ENCODE measurements at regions not wholly inside any gene's neighbourhood (a gene's known extent, or its start where the extent isn't known, plus 50 kb on each side); places are given as distances from the start of the nearest gene placed in this dataset.

- FAIRE-seq (no peak), DNase-seq (ENCODE audit: insufficient read length, low spot score) (no peak)
- TF ChIP-seq PAX5 (IDR thresholded peaks at IDR 0.05; ENCODE audit: insufficient read depth, low read length, severe bottlenecking) (no peak), POLR2AphosphoS5 (IDR thresholded peaks at IDR 0.05; ENCODE audit: low read depth, low read length) (no peak), POLR2A (IDR thresholded peaks at IDR 0.05; ENCODE audit: low read depth, low read length) (no peak), TAF1 (IDR thresholded peaks at IDR 0.05; ENCODE audit: low read depth, low read length) (no peak), POU2F2 (IDR thresholded peaks at IDR 0.05; ENCODE audit: low read depth, low read length) (no peak), SPI1 (IDR thresholded peaks at IDR 0.05; ENCODE audit: low read depth, low read length) (no peak)
Observed at GRCh38 chr19:27705896-27706295, 1507.1 kb downstream of the UQCRFS1 start.

DNA sequence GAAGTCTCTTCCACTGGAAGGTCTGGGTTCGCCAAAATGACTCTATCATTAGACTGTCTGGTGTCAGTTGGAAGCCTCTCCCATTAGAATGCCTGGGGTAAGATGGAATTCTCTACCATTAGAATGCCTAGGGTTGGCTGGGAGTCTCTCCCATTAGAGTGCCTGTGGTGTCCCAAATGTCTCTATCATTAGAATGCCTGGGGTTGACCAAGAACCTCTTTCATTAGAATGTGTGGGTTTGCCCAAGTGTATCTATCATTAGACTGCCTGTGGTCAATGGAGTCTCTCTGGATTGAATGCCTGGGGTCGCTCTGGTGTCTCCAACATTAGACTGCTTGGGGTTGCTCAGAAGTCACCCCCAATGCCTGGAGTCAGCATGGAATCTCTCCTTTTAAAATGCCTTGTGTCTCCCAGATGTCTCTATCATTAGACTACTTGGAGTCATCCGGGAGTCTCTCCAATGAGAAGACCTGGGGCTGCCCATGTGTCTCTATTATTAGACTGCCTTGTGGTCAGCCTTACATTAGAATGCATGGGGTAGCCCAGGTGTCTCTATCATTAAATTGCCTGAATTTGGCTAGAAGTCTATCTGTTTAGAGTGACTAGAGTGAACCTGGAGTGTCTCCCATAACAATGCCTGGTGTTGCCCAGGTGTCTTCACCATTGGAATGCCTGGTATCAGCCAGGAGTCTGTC is 1518.4 kb downstream of the UQCRFS1 start:
- TF ChIP-seq POLR2A (IDR thresholded peaks at IDR 0.05; ENCODE audit: low read depth, low read length) = no peak
- TF ChIP-seq POLR2AphosphoS5 (IDR thresholded peaks at IDR 0.05; ENCODE audit: low read depth, low read length) = no peak
- no peak for TF ChIP-seq POU2F2 (IDR thresholded peaks at IDR 0.05; ENCODE audit: low read depth, low read length)
- no peak for TF ChIP-seq TAF1 (IDR thresholded peaks at IDR 0.05; ENCODE audit: low read depth, low read length)
- no peak for DNase-seq (ENCODE audit: insufficient read length, low spot score)
- no peak for FAIRE-seq

- DNase-seq (ENCODE audit: insufficient read length, low spot score) = no peak
- no peak for FAIRE-seq
- TF ChIP-seq SPI1 (IDR thresholded peaks at IDR 0.05; ENCODE audit: low read depth, low read length) = no peak
- TF ChIP-seq POLR2AphosphoS5 (IDR thresholded peaks at IDR 0.05; ENCODE audit: low read depth, low read length) = no peak
- no peak for TF ChIP-seq PAX5 (IDR thresholded peaks at IDR 0.05; ENCODE audit: insufficient read depth, low read length, severe bottlenecking)
- TF ChIP-seq POLR2A (IDR thresholded peaks at IDR 0.05; ENCODE audit: low read depth, low read length) = no peak
Observed at GRCh38 chr19:27691991-27692390, 1521.0 kb downstream of the UQCRFS1 start.

DNA sequence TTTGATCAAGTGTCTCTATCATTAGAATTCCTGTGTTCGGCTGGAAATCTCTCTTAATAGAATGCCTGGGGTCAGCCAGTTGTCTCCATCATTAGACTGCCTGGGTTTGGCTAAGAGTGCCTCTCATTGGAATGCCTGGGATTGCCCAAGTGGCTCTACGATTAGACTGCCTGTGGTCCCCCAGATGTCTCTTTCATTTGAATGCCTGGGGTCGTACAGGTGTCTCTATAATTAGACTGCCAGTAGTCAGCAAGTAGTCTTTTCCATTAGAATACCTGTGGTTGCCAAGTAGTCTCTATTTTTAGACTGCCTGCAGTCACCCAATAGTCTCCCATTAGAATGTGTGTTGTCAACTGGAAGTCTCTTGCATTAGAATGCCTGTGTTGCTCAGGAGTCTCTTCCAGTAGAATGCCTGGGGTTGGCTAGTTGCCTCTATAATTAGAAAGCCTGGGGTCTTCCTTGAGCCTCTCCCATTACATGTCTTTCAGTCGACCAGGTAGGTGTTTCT is 1523.2 kb downstream of the UQCRFS1 start:
- no peak for DNase-seq (ENCODE audit: insufficient read length, low spot score)
- FAIRE-seq = no peak
- TF ChIP-seq PAX5 (IDR thresholded peaks at IDR 0.05; ENCODE audit: insufficient read depth, low read length, severe bottlenecking) (no peak), POU2F2 (IDR thresholded peaks at IDR 0.05; ENCODE audit: low read depth, low read length) (no peak), TAF1 (IDR thresholded peaks at IDR 0.05; ENCODE audit: low read depth, low read length) (no peak), POLR2AphosphoS5 (IDR thresholded peaks at IDR 0.05; ENCODE audit: low read depth, low read length) (no peak), SPI1 (IDR thresholded peaks at IDR 0.05; ENCODE audit: low read depth, low read length) (no peak), POLR2A (IDR thresholded peaks at IDR 0.05; ENCODE audit: low read depth, low read length) (no peak)

DNA sequence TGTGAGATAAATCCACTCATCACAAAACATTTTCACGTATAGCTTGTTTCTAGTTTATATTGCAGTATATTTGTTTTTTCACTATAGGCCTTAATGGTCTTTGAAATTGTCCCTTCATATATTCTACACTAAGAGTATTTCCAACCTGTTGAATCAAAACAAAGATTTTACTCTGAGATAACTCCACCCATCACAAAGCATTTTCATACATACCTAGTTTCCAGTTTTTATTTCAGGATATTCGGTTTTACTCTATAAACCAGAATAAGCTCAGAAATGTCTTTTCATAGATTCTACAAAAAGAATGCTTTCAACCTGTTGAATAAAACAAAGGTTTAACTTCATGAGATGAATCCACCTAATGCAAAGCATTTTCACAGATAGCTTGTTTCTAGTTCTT is 1528.7 kb downstream of the UQCRFS1 start:
- no peak for DNase-seq (ENCODE audit: insufficient read length, low spot score)
- TF ChIP-seq POLR2AphosphoS5 (IDR thresholded peaks at IDR 0.05; ENCODE audit: low read depth, low read length) (no peak), POLR2A (IDR thresholded peaks at IDR 0.05; ENCODE audit: low read depth, low read length) (no peak), TAF1 (IDR thresholded peaks at IDR 0.05; ENCODE audit: low read depth, low read length) (no peak), POU2F2 (IDR thresholded peaks at IDR 0.05; ENCODE audit: low read depth, low read length) (no peak), SPI1 (IDR thresholded peaks at IDR 0.05; ENCODE audit: low read depth, low read length) (no peak)
- no peak for FAIRE-seq

GRCh38 chr19:27681972-27682371 is 1531.0 kb downstream of the UQCRFS1 start:
- TF ChIP-seq POLR2A (IDR thresholded peaks at IDR 0.05; ENCODE audit: low read depth, low read length) = no peak
- TF ChIP-seq POLR2AphosphoS5 (IDR thresholded peaks at IDR 0.05; ENCODE audit: low read depth, low read length) = no peak
- TF ChIP-seq SPI1 (IDR thresholded peaks at IDR 0.05; ENCODE audit: low read depth, low read length) = no peak
- no peak for TF ChIP-seq POU2F2 (IDR thresholded peaks at IDR 0.05; ENCODE audit: low read depth, low read length)
- TF ChIP-seq TAF1 (IDR thresholded peaks at IDR 0.05; ENCODE audit: low read depth, low read length) = no peak
- no peak for TF ChIP-seq PAX5 (IDR thresholded peaks at IDR 0.05; ENCODE audit: insufficient read depth, low read length, severe bottlenecking)
- FAIRE-seq (no peak), DNase-seq (ENCODE audit: insufficient read length, low spot score) (no peak)

GRCh38 chr19:27679905-27680304 is 1533.0 kb downstream of the UQCRFS1 start:
- FAIRE-seq (no peak), DNase-seq (ENCODE audit: insufficient read length, low spot score) (no peak)
- TF ChIP-seq POLR2A (IDR thresholded peaks at IDR 0.05; ENCODE audit: low read depth, low read length) (no peak), POLR2AphosphoS5 (IDR thresholded peaks at IDR 0.05; ENCODE audit: low read depth, low read length) (no peak), TAF1 (IDR thresholded peaks at IDR 0.05; ENCODE audit: low read depth, low read length) (no peak), PAX5 (IDR thresholded peaks at IDR 0.05; ENCODE audit: insufficient read depth, low read length, severe bottlenecking) (no peak), POU2F2 (IDR thresholded peaks at IDR 0.05; ENCODE audit: low read depth, low read length) (no peak), SPI1 (IDR thresholded peaks at IDR 0.05; ENCODE audit: low read depth, low read length) (no peak)

GRCh38 chr19:27679399-27679798 is 1533.6 kb downstream of the UQCRFS1 start:
- DNase-seq (ENCODE audit: insufficient read length, low spot score) = no peak
- no peak for FAIRE-seq
- TF ChIP-seq TAF1 (IDR thresholded peaks at IDR 0.05; ENCODE audit: low read depth, low read length) (no peak), POU2F2 (IDR thresholded peaks at IDR 0.05; ENCODE audit: low read depth, low read length) (no peak), POLR2AphosphoS5 (IDR thresholded peaks at IDR 0.05; ENCODE audit: low read depth, low read length) (no peak), PAX5 (IDR thresholded peaks at IDR 0.05; ENCODE audit: insufficient read depth, low read length, severe bottlenecking) (no peak), SPI1 (IDR thresholded peaks at IDR 0.05; ENCODE audit: low read depth, low read length) (no peak), POLR2A (IDR thresholded peaks at IDR 0.05; ENCODE audit: low read depth, low read length) (no peak)

DNA sequence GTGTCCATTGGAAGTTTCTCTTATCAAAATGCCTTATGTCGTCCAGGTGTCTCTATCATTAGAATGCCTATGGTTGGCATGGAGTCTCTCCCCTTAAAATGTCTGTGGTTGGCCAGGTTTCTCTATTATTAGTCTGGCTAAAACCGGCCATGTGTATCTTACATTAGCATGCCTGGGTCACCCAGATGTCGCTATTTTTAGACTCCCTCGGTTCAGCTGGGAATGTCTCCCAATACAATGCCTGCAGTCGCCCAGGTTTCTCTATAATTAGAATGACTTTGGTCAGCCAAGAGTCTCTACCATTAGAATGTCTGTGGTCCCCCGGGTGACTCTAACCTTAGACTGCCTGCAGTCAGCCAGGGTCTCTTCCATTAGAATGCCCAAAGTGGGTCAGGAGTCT is 1536.1 kb downstream of the UQCRFS1 start:
- FAIRE-seq (no peak), DNase-seq (ENCODE audit: insufficient read length, low spot score) (no peak)
- TF ChIP-seq SPI1 (IDR thresholded peaks at IDR 0.05; ENCODE audit: low read depth, low read length) = no peak
- TF ChIP-seq PAX5 (IDR thresholded peaks at IDR 0.05; ENCODE audit: insufficient read depth, low read length, severe bottlenecking) = no peak
- TF ChIP-seq POU2F2 (IDR thresholded peaks at IDR 0.05; ENCODE audit: low read depth, low read length) = no peak
- TF ChIP-seq TAF1 (IDR thresholded peaks at IDR 0.05; ENCODE audit: low read depth, low read length) = no peak
- TF ChIP-seq POLR2AphosphoS5 (IDR thresholded peaks at IDR 0.05; ENCODE audit: low read depth, low read length) = no peak
- no peak for TF ChIP-seq POLR2A (IDR thresholded peaks at IDR 0.05; ENCODE audit: low read depth, low read length)

DNA sequence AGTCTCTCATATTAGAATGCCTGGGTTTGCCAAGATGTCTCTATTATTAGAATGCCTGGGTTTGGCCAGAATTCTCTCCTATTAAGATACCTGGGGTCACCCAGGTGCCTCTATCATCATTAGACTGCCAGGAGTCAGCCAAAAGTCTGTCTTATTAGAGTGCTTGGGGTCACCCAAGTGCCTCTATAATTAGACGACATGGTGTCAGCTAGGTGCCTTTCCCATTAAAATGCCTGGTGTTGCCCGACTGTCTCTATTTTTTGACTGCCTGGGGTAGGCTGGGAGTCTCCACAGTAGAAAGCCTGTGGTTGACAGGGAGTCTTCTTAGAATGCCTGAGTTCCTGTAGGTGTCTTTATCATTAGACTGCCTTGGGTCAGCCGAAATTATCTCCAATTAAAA is 1536.6 kb downstream of the UQCRFS1 start:
- DNase-seq (ENCODE audit: insufficient read length, low spot score) (no peak), FAIRE-seq (no peak)
- no peak for TF ChIP-seq POLR2AphosphoS5 (IDR thresholded peaks at IDR 0.05; ENCODE audit: low read depth, low read length)
- TF ChIP-seq POLR2A (IDR thresholded peaks at IDR 0.05; ENCODE audit: low read depth, low read length) = no peak
- TF ChIP-seq POU2F2 (IDR thresholded peaks at IDR 0.05; ENCODE audit: low read depth, low read length) = no peak

All from GM12891 (cell line).